Prostate gland (tissue), 2 donors: ENCODE measurements at regions not wholly inside any gene's neighbourhood (a gene's known extent, or its start where the extent isn't known, plus 50 kb on each side); places are given as distances from the start of the nearest gene placed in this dataset.

Experiments used
- CTCF ChIP-seq, 4 experiments: fragments of 200-600 bp in 2 of 4; fragments of 450-650 bp in 2 of 4; sonication (generic) in 2 of 4; IDR thresholded peaks; 1 replicate in 3 of 4; 2 replicates in 1 of 4; pipeline ENCODE4 v1.5.1; 2016 to 2019; ENCODE audit warnings: antibody characterized with exemption in 4 of 4, mild to moderate bottlenecking in 2 of 4, moderate library complexity in 2 of 4
- POLR2A ChIP-seq: fragments of 450-650 bp; IDR thresholded peaks from one replicate; pipeline ENCODE4 v1.6.1; 2016; ENCODE audit warnings: antibody characterized with exemption, mild to moderate bottlenecking
- POLR2AphosphoS5 ChIP-seq: sonication (generic); formaldehyde crosslinking; IDR thresholded peaks from one replicate; pipeline ENCODE4 v1.6.1; 2017; ENCODE audit warnings: antibody characterized with exemption

GRCh38 chrX:116278826-116279225, 108.3 kb downstream of the AGTR2 start:
- TF ChIP-seq CTCF (IDR thresholded peaks at IDR 0.05) (no peak), POLR2AphosphoS5 (no peak), POLR2A (no peak)
